ENCODE measurements at regions not wholly inside any gene's neighbourhood (a gene's known extent, or its start where the extent isn't known, plus 50 kb on each side); places are given as distances from the start of the nearest gene placed in this dataset.

DNA sequence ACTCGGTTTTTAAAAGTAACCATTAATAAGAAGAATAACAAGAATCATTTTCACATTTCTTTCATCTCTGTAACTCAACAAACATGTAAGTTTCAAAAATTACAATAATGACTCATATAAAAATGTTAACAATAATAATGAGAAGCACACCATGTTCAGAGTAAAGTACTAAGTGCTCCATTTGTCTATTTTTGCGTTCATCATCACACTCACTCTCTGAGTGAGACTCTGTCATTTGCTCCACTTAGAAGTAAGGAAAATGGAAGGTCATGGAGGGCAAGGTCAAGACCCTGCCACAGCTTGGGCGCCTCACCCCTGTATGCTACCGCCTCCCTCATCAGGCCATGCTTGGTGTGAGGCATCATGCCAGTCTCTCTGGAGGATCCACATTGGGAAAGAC, 129.9 kb downstream of the TMEM30B start:
- TF ChIP-seq, protein P1, sequence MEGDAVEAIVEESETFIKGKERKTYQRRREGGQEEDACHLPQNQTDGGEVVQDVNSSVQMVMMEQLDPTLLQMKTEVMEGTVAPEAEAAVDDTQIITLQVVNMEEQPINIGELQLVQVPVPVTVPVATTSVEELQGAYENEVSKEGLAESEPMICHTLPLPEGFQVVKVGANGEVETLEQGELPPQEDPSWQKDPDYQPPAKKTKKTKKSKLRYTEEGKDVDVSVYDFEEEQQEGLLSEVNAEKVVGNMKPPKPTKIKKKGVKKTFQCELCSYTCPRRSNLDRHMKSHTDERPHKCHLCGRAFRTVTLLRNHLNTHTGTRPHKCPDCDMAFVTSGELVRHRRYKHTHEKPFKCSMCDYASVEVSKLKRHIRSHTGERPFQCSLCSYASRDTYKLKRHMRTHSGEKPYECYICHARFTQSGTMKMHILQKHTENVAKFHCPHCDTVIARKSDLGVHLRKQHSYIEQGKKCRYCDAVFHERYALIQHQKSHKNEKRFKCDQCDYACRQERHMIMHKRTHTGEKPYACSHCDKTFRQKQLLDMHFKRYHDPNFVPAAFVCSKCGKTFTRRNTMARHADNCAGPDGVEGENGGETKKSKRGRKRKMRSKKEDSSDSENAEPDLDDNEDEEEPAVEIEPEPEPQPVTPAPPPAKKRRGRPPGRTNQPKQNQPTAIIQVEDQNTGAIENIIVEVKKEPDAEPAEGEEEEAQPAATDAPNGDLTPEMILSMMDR (IDR thresholded peaks at IDR 0.05): no peak
- no peak for TF ChIP-seq POLR2A (IDR thresholded peaks at IDR 0.05)
